ENCODE measurements at regions not wholly inside any gene's neighbourhood (a gene's known extent, or its start where the extent isn't known, plus 50 kb on each side); places are given as distances from the start of the nearest gene placed in this dataset.
"Not testable (repeated sequence)": the region's sequence is repeated elsewhere in the genome, so short reads cannot be mapped to it uniquely, and the experiment has no call there.

DNA sequence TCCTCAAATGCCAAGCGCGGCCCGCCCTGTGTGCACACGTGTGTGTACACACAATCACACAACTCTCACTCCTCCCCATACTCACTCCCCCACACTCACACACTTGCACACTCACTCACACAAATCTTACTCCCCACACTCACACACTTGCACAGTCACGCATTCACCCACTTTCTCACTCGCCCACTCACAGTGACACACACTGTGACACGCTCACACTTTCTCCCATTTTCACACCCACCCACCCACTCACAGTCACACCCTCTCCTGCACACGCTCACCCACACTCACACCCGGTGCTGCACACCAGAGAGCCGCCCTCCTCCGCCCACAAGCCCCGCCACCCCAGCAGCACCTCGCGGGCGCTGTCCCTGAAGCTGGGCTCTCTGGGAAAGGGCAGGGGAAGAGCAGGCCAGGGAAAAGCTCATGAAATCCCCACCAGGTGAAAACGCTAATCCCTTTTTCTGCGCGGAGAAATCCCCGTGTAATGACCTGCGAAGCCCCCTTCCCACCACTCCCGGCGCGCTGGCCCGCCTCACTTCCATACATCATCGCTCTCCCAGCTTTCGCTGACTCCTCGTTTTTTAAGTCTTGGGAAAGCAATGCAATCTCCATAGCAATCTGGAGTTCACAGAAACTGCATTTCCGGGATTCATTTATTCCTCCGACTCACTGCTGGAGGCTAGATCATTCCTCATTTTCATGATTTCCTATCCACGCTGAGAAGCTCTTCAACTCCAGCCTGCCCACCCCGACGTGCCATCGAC lies 211.6 kb upstream of the LRRC61 start:
- TF ChIP-seq, protein P1, sequence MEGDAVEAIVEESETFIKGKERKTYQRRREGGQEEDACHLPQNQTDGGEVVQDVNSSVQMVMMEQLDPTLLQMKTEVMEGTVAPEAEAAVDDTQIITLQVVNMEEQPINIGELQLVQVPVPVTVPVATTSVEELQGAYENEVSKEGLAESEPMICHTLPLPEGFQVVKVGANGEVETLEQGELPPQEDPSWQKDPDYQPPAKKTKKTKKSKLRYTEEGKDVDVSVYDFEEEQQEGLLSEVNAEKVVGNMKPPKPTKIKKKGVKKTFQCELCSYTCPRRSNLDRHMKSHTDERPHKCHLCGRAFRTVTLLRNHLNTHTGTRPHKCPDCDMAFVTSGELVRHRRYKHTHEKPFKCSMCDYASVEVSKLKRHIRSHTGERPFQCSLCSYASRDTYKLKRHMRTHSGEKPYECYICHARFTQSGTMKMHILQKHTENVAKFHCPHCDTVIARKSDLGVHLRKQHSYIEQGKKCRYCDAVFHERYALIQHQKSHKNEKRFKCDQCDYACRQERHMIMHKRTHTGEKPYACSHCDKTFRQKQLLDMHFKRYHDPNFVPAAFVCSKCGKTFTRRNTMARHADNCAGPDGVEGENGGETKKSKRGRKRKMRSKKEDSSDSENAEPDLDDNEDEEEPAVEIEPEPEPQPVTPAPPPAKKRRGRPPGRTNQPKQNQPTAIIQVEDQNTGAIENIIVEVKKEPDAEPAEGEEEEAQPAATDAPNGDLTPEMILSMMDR (IDR thresholded peaks at IDR 0.05; ENCODE audit: borderline replicate concordance, extremely low read depth, low read length, poor library complexity, severe bottlenecking): not testable (repeated sequence)
- not testable (repeated sequence) for TF ChIP-seq EZH2 (IDR thresholded peaks at IDR 0.05; ENCODE audit: borderline replicate concordance, low read depth, low read length, severe bottlenecking)
